ENCODE measurements at regions not wholly inside any gene's neighbourhood (a gene's known extent, or its start where the extent isn't known, plus 50 kb on each side); places are given as distances from the start of the nearest gene placed in this dataset.

DNA sequence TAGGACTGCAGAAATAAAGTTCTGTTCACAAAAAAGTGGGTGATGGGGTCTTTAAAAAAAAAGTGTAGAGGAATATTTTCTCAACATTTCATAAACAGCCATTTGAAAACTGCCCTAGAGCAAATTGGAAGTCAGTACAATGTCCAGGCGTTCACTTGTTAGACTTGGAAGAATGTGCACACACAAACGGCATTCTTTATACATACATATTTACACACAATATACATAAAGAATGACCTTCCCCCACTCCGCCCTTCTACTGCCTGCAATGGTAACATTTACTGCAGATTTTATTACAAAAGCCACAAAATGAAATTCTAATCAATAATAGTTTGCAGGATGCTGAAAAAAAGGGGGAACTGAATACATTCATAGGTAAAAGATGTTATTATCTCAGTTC, 103.4 kb upstream of the TOX3 start:
- TF ChIP-seq, protein P1, sequence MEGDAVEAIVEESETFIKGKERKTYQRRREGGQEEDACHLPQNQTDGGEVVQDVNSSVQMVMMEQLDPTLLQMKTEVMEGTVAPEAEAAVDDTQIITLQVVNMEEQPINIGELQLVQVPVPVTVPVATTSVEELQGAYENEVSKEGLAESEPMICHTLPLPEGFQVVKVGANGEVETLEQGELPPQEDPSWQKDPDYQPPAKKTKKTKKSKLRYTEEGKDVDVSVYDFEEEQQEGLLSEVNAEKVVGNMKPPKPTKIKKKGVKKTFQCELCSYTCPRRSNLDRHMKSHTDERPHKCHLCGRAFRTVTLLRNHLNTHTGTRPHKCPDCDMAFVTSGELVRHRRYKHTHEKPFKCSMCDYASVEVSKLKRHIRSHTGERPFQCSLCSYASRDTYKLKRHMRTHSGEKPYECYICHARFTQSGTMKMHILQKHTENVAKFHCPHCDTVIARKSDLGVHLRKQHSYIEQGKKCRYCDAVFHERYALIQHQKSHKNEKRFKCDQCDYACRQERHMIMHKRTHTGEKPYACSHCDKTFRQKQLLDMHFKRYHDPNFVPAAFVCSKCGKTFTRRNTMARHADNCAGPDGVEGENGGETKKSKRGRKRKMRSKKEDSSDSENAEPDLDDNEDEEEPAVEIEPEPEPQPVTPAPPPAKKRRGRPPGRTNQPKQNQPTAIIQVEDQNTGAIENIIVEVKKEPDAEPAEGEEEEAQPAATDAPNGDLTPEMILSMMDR (conservative IDR thresholded peaks at IDR 0.05) = no peak
- no peak for TF ChIP-seq ZFX (IDR thresholded peaks at IDR 0.05)

Data from C4-2B (cell line).